T-helper 22 cell (primary cell): ENCODE measurements at regions not wholly inside any gene's neighbourhood (a gene's known extent, or its start where the extent isn't known, plus 50 kb on each side); places are given as distances from the start of the nearest gene placed in this dataset.

Experiments used
- DNase-seq: peaks from one replicate; pipeline ENCODE4 v3.0.0-alpha.2; 2020; ENCODE audit warnings: low read depth

DNA sequence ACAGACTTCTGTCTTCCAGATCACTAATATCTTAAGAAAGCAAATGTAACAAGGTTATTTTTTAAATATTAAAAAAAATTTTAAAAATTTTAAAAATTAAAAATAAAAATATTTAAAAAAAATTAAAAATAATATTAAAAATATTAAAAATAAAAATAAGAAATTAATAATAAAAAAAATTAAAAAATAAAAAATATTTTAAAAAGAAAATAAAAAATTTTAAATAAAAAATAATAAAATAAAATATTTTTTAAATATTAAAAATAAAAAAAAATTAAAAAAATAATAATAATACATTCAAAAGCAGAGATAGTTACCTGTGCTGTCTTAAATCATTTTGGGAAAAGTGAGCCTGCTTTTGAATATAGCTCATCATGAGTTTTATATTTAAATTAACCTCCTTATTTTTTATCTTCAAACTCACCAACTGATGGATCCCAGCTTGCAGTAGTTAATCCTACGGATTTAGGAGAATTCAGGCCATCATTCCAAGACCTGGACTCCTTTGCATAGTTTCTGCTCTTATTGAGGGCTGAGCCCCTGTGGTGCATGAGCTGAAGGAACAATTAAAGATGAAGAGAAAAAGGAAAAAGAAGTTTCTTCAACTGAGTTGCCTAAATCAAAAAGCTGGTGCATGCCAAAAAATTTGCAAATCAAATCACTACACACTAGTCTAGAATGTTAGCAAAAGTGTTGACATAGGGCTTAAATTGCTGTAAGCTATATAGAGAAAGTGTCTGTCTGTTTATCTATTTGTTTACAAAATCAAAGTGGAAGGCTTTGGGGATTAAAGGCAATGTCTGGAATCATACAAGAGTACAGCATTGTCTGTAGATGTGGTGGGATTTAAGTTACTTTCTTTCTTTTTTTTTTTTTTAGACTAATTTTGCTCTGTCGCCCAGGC is 50.5 kb upstream of the ZNF438 start:
- no peak for DNase-seq

DNA sequence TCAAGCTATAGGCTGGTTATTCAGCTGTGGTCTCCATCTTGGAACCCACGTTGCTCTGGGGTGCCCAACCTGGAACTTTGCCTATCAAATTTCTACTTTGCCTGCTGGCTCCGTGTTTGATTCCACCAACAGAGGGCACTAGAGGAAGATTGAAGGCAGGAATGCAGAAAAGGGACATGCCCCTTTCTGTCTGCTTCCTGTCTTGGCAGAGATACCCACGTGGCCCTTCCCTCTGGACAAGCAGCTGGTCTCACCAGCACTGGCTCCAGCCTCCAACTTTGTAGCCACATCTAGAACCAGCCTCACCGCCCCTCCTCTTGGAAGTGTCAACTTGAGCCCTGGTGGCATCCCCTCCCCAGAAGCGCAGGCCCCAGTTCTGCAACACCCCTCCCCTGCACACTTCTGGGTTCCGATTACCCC is 52.1 kb upstream of the ZNF438 start:
- peak; percentile 4 for DNase-seq

DNA sequence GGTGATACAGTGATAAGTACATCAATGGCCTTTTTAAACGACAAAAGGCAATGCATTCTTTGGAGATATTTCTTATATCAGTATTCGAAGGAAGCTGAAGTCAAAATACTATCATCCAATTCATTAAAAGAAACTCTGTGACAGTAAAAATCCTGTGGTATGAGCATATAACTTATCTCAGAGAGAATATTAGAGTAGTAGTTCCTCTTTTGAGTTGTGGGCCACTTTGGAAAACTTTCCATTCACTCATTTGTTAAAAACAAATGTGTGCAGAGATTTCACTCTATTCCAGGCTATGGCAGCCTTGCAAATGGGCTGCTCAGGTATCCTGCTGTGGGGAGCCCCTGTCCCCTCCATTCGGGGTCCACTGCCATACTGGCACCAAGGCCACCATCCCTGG is 55.3 kb upstream of the ZNF438 start:
- DNase-seq, result no peak

DNA sequence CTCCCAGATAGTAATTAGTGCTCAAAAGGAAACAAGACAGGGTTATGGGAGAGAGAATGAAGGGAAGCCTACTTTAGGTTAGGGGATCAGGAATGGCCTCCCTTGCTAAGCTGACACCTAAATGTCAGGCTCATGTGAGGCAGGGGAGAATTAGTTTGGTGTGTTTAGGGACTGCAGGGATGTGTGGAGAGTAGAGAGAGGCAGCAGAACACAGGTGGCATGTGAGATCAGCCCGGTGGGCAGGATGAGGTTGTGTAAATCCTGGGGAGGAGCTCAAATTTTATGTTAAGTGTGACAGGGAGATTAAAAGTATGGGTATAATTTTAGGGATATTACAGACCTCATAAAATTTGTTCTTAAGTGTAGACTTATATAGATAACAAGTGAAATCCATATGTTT is 56.2 kb upstream of the ZNF438 start:
- DNase-seq, result no peak

GRCh38 chr10:31090894-31091607 is 59.4 kb upstream of the ZNF438 start:
- DNase-seq, result no peak

GRCh38 chr10:31095677-31096560 is 64.3 kb upstream of the ZNF438 start:
- no peak for DNase-seq

- no peak for DNase-seq
These were observed 66.4 kb upstream of the ZNF438 start for GRCh38 chr10:31098046-31098445.

DNA sequence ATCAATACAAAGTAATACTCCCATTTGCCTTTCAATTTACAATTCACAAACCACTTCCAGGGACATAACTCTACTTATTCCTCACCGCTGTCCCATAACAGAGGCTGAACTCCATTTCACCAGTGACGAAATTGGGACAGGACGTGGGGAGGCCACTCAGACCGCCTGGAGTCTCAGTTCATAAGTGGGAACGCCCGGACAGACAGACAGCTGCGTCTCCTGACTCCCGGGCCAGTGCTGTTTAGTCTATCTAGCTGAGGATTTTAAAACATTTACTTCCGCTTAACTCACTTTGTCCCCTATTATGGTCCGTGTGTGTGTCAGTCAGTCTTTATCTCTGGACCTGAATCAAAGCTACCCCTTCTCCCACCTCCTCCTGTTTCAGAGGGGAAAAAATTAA is 67.4 kb upstream of the ZNF438 start:
- no peak for DNase-seq

DNA sequence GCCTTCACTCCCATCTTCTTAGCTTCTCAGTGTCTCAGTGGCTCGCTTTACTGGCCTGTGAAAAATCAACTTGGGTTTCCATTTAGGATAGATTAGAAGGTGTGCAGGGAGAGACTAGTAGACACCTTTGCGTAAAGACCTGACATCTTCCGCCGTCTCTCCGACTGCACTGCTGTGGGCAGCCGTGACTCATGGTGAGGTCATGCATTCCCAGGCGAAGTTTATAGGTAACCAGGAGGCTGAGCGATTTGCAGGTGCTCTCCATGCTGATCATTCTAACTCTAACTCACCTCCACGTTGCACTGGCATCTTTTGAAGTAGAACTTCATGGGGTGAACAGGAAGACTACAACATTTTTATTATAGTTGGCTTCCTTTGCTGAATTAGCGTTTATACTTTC is 68.0 kb upstream of the ZNF438 start:
- no peak for DNase-seq

GRCh38 chr10:31100115-31100601 is 68.5 kb upstream of the ZNF438 start:
- no peak for DNase-seq

GRCh38 chr10:31100662-31101061 is 69.0 kb upstream of the ZNF438 start:
- no peak for DNase-seq

DNA sequence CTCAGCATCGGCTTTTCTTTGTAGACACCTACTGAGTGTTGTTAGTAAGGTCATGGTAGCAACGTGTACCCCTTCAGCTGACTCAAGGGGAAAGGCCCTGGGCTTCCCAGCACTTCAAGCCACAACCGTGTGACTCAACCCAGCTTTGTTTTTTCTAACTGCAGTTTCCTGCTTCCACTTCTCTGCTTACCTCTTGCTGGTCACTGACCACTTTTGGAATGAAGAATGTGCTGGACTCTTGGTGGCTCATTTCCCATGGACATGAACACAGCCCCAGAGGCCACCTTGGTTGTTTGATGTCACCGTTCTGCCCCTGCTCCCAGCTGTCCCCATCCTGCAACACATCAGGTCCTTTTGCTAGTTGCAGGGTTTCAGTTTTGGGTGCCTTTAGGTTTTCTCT is 69.5 kb upstream of the ZNF438 start:
- no peak for DNase-seq

DNA sequence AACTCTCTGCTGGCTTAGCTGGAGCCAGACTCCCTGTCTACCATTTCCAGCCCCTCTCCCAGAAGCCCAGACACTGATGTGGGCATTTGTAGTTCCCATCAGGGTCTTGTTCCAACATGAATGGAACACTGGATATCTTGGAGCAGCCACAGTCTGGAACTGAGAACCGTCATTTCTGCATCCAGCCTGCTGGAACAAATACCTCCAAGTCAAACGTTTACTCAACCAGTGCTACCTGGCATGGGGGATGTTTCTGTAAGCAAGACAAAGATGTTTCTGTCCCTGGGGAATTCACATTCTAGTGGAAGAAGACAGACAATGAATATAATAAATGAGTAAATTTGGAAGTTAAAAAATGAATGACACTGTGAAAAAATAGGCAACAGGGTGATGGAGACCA is 70.8 kb upstream of the ZNF438 start:
- DNase-seq, result no peak

- DNase-seq, result no peak
These were observed 71.4 kb upstream of the ZNF438 start for GRCh38 chr10:31103112-31103511.

GRCh38 chr10:31112961-31113360 is 81.3 kb upstream of the ZNF438 start:
- DNase-seq, result no peak

- DNase-seq, result no peak
These were observed 84.6 kb upstream of the ZNF438 start for GRCh38 chr10:31116226-31116625.

DNA sequence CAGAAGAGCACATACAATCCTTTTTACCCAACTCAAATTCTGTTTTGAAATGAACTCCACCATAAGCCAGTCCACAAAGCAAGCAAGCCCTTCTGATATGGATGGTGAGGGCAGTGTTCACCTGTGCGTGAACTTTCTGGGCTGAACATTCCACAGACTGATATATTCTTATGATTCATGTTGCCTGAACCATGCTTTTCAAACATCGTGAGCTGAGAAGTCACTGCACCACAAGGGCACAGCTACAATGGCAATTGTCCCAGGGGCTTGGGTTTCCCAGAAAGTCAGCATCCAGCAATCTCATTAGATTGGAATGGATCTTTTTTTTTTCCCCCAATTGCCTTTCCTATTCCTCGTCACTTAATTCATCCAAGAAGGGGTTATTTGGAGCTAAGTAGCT is 86.9 kb upstream of the ZNF438 start:
- no peak for DNase-seq

GRCh38 chr10:31120392-31120791 is 88.7 kb upstream of the ZNF438 start:
- DNase-seq, result no peak

- no peak for DNase-seq
These were observed 89.5 kb upstream of the ZNF438 start for GRCh38 chr10:31120961-31121685.

DNA sequence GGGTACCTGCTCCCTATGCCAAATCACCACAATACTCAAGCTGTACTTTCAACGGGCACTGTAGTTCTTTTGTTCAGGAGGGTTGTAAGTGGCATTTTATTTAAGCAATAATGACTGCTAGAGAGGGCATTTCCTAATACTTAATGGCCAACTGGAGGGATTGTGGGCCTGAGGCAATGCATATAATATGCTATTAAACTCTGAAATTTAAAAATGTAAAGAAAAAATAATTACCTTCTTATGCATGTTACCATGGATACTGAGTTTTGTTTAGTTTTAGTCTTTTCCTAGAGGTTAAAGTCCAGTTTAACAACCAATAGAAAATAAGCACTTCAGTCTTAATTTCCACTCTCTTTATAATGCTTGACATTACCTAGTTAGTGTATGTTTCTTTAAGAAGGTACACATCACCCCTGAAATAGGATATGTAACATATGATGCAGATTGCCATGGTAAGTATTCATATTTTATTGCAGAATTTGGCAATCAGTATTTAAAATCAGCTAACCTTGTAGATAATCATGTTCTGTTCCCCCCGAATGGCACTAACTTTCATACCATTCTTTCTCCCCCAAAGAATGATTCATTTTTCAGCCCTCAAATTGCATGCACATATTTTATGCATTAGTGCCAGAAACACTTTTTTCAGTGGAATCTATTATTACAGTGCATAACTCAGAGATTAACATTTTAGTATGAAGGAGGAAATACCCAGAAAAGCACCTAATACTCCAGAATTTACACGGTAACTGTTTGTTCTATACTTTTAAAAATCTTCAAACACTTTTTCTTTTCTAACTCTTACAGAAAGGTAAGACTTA is 90.3 kb upstream of the ZNF438 start:
- no peak for DNase-seq

DNA sequence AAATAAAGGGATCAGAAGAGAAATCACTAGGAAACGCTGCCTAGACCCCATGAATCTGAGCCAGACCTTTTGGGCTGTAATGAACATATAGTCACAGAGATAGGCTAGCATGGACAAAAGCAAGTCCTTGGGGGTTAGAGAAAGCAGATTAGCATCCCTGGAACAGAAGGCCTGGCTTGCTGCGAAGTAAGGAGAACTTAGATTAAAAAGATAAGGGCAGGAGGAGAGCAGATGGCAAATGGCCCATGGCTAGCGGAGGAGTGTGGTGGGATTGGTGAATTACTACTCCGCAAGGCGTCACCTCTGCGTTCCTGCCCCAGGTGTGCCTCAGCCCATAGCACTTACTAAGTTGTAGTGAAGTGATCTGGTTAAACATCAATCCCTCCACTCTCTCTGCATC is 92.3 kb upstream of the ZNF438 start:
- no peak for DNase-seq
